Upper lobe of right lung (tissue), 1 donor: ENCODE measurements at regions not wholly inside any gene's neighbourhood (a gene's known extent, or its start where the extent isn't known, plus 50 kb on each side); places are given as distances from the start of the nearest gene placed in this dataset.

ENCODE experiments used
- ATAC-seq: fragments of 200-7000 bp; cut with Tn5 transposase; one replicate; pipeline ENCODE4 v1.9.1; 2020; ENCODE audit warnings: mild to moderate bottlenecking, moderate library complexity
- DNase-seq: peaks from one replicate; pipeline ENCODE4 v3.0.0-alpha.2; 2020
- H3K27ac ChIP-seq: fragments of 200-600 bp; one replicate; pipeline ENCODE4 v1.8.0; 2022
- H3K27me3 ChIP-seq: fragments of 200-600 bp; one replicate; pipeline ENCODE4 v1.8.0; 2022; ENCODE audit warnings: mild to moderate bottlenecking
- H3K36me3 ChIP-seq: fragments of 200-600 bp; one replicate; pipeline ENCODE4 v1.8.0; 2022
- H3K4me1 ChIP-seq: fragments of 200-600 bp; one replicate; pipeline ENCODE4 v1.8.0; 2022
- H3K4me3 ChIP-seq: fragments of 200-600 bp; one replicate; pipeline ENCODE4 v1.8.0; 2022; ENCODE audit warnings: mild to moderate bottlenecking
- H3K9me3 ChIP-seq: fragments of 200-600 bp; one replicate; pipeline ENCODE4 v1.8.0; 2022
- intact Hi-C: fragments of 100-400 bp; cut with DNase I; formaldehyde crosslinking; loops from one replicate; pipeline ENCODE4 v1.11.0; 2022
- TF ChIP-seq, protein P1 (sequence below): fragments of 200-600 bp; IDR thresholded peaks from one replicate; pipeline ENCODE4 v1.8.0; 2022; ENCODE audit warnings: antibody characterized with exemption
- donor health status: DM: no; HTN: yes; CAD: no; lungs with severe emphysema.

DNA sequence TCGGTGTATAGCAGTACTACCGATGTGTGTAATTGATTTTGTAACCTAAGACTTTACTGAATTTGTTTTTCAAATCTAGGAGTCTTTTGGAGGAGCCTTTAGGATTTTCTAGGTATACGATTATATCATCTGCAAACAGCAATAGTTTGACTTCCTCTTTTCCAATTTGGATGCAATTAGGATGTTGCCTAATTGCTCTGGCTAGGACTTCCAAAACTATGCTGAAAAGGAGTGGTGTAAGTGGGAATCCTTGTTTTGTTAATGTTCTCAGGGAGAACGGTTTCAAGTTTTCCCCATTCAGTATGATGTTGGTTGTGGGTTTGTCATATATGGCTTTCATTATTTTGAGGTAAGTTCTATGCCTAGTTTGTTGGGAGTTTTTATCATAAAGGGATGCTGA lies 171.6 kb upstream of the PDE3A start:
- no peak overlapping the region for H3K4me3 ChIP-seq
- ATAC-seq (no peak), DNase-seq (no peak)
- TF ChIP-seq, protein P1, sequence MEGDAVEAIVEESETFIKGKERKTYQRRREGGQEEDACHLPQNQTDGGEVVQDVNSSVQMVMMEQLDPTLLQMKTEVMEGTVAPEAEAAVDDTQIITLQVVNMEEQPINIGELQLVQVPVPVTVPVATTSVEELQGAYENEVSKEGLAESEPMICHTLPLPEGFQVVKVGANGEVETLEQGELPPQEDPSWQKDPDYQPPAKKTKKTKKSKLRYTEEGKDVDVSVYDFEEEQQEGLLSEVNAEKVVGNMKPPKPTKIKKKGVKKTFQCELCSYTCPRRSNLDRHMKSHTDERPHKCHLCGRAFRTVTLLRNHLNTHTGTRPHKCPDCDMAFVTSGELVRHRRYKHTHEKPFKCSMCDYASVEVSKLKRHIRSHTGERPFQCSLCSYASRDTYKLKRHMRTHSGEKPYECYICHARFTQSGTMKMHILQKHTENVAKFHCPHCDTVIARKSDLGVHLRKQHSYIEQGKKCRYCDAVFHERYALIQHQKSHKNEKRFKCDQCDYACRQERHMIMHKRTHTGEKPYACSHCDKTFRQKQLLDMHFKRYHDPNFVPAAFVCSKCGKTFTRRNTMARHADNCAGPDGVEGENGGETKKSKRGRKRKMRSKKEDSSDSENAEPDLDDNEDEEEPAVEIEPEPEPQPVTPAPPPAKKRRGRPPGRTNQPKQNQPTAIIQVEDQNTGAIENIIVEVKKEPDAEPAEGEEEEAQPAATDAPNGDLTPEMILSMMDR: no peak
- H3K27me3 ChIP-seq: no peaks in the 10 kb centered on the region
- H3K9me3 ChIP-seq: no peaks in the 10 kb centered on the region
- H3K36me3 ChIP-seq: no peaks in the 10 kb centered on the region
- H3K27ac ChIP-seq: no peak overlapping the region
- intact Hi-C loops: no loop called here
- H3K4me1 ChIP-seq: no peaks in the 10 kb centered on the region

DNA sequence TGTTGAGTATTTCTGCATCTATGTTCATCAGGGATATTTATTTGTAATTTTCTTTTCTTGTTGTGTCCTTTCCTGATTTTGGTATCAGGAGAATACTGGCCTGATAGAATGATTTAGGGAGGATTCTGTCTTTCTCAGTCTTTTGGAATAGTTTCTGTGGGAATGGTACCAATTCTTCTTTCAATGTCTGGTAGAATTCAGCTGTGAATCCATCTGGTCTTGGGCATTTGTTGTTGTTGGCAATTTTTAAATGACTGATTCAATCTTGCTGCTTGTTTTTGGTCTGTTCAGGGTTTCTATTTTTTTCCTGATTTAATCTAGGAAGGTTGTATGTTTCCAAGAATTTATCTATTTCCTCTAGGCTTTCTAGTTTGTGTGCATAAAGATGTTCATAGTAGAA lies 170.9 kb upstream of the PDE3A start:
- H3K9me3 ChIP-seq: no peaks in the 10 kb centered on the region
- no peak overlapping the region for H3K4me3 ChIP-seq
- no peaks in the 10 kb centered on the region for H3K27me3 ChIP-seq
- intact Hi-C loops: no loop called here
- ATAC-seq: no peak
- no peaks in the 10 kb centered on the region for H3K36me3 ChIP-seq
- no peak overlapping the region for H3K27ac ChIP-seq
- DNase-seq: no peak
- no peaks in the 10 kb centered on the region for H3K4me1 ChIP-seq
- TF ChIP-seq, protein P1: no peak

DNA sequence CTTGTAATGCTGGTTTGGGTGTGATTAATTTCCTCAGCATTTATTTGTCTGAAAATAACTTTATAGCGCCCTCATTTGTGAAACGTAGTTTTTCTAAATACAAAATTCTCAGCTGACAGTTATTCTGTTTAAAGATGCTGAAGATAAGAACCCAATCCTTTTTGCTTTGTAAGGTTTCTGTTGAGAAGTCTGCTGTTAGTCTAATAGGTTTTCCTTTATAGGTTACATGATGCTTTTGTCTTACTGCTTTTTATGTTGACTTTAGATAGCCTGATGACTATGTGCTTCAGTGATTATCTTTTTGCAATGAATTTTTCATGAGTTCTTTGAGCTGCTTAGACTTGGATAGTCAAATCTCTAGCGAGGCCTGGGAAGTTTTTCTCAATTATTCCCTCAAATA lies 168.6 kb upstream of the PDE3A start:
- no peak overlapping the region for H3K4me3 ChIP-seq
- intact Hi-C loops: loop anchor here (10.0 kb wide), 1 partner anchor 95 kb away; no protein-coding TSS in a partner anchor
- H3K27me3 ChIP-seq: no peaks in the 10 kb centered on the region
- no peaks in the 10 kb centered on the region for H3K9me3 ChIP-seq
- ATAC-seq (no peak), DNase-seq (no peak)
- H3K36me3 ChIP-seq: no peaks in the 10 kb centered on the region
- no peak overlapping the region for H3K27ac ChIP-seq
- TF ChIP-seq, protein P1: no peak
- no peaks in the 10 kb centered on the region for H3K4me1 ChIP-seq

DNA sequence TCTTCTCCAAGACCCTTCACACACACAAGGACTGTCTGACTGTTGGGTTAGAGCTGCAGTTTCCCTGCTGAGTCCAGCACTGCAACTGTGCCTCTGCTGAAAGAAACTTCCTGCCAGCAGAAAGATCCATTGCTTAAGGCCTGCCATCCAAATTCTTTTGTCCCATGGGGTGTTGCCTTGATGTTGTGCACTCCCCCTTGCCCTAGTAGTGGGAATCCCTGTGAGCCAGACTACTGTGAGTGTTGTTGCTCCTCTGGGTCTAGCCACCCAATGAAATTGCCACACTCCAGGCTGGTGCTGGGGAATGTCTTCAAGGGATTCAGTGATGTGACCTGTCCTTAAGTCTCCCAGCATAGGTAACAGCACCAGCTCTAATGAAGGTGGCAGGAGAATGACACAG lies 166.6 kb upstream of the PDE3A start:
- Histone ChIP-seq H3K4me3 (no peak overlapping the region), H3K27ac (no peak overlapping the region), H3K36me3 (no peaks in the 10 kb centered on the region), H3K9me3 (no peaks in the 10 kb centered on the region), H3K27me3 (no peaks in the 10 kb centered on the region), H3K4me1 (no peaks in the 10 kb centered on the region)
- TF ChIP-seq, protein P1: no peak
- ATAC-seq: no peak
- DNase-seq: no peak
- intact Hi-C loops: loop anchor here (10.0 kb wide), 1 partner anchor 97 kb away; no protein-coding TSS in a partner anchor

DNA sequence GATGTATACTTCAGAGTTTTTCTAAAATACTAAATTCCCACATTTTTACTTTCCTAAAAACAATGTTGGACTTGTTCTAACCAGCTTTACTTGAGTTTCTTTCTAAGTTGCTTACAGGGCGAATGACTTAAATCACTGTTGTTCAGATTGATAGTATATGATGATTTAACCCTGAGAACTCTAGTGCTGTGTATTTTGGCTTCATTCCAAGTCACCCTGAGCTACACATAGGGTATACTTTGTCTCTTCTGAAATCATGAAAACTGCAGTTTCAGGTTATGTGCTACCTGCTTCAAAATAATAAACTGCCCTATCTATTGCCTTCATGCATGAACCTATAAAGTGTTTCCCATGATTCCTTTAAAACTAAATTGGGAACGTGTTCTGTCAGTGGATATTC lies 162.5 kb upstream of the PDE3A start:
- H3K36me3 ChIP-seq: no peaks in the 10 kb centered on the region
- no peaks in the 10 kb centered on the region for H3K27me3 ChIP-seq
- H3K4me3 ChIP-seq: no peak overlapping the region
- no peak for DNase-seq
- no peaks in the 10 kb centered on the region for H3K4me1 ChIP-seq
- no peaks in the 10 kb centered on the region for H3K9me3 ChIP-seq
- no peak overlapping the region for H3K27ac ChIP-seq
- TF ChIP-seq, protein P1: no peak
- no peak for ATAC-seq
- intact Hi-C loops: loop anchor here (10.0 kb wide), 1 partner anchor 101 kb away; no protein-coding TSS in a partner anchor

DNA sequence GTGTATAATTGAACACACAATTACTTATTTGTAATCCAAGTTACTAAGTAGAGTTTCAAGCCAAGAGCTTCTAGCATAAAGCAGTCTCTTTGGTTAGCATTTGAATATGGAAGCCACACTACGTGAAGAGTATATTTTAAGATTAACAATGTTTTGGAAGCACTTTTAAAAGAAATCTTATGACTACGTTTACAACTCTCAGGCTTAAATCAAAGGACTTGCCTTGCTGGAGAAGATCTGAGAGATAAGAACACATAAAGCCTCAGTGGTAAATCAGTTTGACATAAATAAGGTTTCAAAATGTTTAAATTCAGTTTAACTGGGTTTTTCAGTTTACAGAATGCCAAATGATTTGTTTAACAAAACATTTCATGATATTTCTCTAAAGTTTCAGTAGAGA lies 161.9 kb upstream of the PDE3A start:
- no peaks in the 10 kb centered on the region for H3K4me1 ChIP-seq
- no peak for ATAC-seq
- no peaks in the 10 kb centered on the region for H3K9me3 ChIP-seq
- no peaks in the 10 kb centered on the region for H3K36me3 ChIP-seq
- H3K27me3 ChIP-seq: no peaks in the 10 kb centered on the region
- intact Hi-C loops: loop anchor here (10.0 kb wide), 1 partner anchor 102 kb away; no protein-coding TSS in a partner anchor
- DNase-seq: no peak
- H3K27ac ChIP-seq: no peak overlapping the region
- no peak overlapping the region for H3K4me3 ChIP-seq
- TF ChIP-seq, protein P1: no peak
